ENCODE measurements at regions not wholly inside any gene's neighbourhood (a gene's known extent, or its start where the extent isn't known, plus 50 kb on each side); places are given as distances from the start of the nearest gene placed in this dataset.

DNA sequence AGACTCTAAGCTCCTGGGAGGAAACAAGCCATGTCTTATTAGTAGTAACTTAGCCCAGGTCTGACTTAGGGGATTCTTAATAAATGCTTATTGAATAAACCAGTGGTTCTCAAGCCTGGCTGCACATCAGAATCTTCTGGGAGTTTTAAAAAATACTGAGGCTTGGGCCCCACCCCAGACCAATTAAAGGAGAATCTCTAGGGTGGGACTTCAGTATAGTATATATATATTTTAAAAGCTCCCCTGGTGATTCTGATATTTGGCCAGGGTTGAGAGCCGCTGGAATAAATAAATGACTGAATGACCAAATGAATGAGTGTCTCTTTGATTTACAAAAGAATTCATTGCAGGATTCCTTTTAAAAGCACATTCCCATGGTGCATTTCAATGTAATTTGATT, 151.5 kb upstream of the GSC start:
- no peak for DNase-seq

DNA sequence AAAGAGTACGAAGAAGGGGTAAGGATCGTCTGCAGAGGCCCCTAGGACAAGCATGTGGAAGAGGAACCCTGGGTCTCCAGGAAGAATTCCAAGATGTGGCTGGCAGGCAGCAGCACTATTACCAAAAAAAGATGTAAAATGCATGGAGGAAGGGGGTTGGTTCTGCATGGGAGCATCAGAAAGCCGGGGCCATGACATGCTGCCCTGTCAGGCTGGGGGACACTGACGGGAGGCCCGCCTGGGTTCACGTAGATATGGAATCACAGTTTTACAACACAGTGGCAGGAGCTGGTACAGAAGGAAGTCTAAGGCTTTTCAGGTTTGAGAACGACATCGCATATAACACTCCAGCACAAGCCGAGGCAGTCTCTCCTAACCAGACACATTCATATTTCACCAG, 150.0 kb upstream of the GSC start:
- DNase-seq = no peak

DNA sequence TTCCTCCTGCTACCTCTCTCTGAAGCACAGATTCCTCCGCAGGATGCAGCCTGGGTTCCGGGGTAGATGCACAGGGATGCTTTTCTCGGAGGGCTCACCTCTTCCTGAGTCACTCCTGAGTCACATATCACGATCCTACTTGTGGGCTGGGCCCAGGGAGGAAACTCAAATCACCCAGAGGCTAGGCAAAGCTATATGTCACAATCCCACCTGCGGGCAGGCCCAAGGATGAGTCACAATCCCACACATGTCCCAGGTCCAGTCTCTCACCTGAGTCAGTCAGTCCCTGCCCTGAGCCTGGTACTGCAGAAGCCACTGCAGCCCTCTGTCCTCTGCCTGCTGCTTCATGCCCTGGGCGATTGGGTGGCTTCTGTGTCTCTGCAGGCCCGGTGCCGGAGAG, 149.0 kb upstream of the GSC start:
- no peak for DNase-seq

DNA sequence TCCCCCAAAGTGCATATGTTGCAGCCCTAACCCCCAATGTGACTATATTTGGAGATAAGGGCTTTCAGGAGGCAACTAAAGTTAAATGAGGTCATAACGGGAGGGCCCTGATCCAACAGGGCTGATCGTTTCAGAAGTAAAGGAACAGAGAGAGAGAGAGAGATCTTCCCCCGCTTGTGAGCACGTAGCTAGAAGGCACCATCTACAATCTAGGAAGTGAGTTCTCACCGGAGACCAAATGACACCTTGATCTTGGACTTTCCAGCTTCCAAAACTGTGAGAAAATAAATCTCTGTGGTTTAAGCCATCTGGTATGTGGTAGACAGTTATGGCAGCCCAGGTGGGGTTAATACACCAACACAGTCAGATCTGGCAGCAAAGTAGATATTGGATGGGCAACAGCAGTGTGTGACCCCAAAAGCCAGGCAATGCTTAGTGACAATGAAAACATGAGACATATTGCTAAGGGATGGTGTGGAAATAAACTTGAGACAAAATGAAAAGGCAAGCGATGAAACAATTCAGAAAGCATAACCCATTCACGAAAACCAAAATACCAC, 147.2 kb upstream of the GSC start:
- DNase-seq = no peak

DNA sequence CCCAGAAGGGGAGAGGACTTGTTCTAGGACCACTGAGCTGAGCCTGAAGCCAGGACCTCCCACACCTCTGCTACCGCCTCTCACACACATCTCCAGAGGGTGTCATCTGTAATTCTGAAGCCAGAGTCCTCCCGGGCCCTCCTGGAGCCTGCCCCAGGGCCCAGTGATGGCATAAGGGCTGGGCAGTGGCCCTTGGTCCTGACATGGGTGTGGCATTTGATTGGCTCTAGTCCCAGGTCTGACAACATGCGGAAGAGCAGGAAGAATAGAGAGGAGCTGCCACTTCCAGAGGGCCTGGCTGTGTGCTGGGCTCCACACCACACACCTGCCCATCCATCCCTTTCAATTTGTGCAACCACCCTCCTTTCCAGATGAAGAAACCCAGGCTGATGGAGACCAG, 144.3 kb upstream of the GSC start:
- no peak for DNase-seq

DNA sequence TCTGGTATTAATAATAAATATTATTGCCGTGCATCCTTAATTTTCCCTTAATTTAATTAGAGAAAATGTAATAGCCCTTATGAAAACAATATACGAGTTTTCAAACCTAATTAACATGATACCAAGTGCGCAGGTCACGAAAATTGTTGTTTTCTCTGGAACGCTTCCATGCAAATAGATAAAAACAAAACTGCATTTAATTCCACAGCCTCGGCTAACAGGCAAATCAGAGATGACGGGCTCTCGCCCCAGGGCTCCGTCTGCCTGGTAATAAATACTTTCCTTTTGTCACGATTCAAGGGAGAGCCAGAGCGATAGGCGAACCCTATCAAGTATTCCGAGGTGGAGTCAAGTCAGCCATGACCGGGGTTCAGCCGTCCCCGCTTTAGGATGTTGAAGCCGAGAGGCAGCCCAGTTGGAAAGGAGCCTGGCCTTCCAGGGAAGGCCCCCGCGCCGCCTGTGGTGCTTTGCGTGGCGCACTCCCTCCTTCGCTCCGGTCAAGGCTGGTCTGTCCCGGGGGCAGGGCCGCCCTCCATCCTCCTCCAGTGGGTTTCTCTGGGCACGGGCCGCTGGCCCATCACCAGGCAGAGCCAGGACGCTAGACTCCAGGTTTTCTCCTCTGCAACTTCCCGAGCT, 137.8 kb upstream of the GSC start:
- no peak for DNase-seq

DNA sequence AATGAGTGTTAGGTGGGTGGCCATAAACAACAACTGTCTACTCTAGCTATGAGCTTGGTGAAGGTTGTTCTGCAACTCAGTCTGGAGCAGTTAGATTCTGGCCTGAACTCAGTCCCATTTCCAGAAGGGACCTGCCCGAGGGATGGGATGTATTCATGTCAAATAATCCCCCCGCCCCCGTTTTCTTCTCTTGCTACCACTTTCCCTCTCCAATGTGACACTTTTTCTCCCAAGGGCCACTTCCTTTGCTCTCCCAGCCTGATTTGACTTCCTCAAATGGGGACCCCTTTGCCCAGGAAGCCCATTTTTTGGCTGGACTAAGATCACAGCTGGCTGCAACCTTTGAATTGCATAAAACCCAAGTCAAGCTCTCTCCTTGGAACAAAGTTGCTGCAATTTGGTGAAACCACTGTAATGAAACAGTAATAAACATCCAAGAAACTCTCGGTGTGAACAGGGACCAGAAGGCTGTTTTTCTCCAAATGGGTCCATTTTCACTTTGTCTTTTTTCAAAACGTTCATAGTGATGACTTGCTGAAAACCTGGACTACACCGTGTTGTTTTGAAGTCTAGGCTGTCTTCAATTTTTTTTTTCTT, 137.2 kb upstream of the GSC start:
- DNase-seq = no peak

DNA sequence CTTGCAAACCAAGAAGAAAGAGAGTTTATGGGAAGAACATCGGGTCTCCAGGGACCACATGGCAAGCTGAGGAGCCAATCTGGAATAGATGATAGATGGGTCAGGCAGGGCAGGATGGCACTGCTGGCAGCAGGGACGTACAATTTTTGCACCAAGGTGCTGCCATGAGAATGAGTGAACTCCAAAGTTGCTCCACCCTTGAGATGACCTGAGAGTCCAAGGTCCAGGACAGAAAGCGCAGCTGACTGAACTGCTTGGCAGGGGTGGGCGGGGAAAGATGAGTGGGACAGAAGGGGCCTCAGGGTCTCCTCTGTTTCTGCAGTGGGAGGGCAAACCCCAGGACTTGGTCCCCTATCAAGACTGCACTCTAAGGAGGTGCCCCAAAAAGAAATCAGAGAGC, 136.7 kb upstream of the GSC start:
- no peak for DNase-seq

DNA sequence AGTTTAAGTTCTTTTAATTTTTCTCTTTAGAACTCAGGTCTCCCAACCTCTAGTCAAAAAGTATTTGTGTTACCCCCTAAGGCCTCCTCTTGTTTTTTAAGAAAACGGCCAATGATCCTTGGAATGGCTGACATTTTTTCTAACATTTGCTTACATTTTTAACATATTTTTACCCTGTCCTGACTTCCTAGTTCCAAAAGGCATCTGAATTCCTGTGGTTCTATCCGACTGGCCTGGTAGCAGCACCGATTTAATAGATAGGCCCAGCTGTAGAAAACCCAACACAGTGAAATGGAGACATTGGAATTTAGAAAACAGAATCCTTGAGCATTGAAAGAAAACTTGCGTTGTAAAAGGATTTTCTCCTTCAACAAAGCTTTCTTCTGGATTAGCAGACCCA, 134.7 kb upstream of the GSC start:
- no peak for DNase-seq

DNA sequence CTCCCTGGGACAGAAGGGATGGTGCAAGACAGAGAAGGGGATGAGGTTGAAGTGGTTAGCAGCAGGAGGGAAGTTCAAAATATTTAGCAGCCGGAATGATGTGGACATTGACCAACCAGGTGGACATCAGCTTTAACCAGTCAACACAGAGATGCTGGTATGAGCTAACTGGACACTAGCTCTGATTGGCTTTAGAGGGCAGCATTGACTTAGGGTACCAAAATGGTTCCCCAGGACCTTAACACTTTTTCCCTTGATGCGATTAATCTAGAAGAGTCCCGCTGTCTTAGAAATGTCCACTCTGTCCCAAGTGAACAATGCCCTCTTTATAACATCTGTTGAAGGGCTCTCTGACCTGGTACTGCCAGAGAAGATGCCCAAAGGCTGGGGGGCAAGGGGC, 134.0 kb upstream of the GSC start:
- DNase-seq = no peak

DNA sequence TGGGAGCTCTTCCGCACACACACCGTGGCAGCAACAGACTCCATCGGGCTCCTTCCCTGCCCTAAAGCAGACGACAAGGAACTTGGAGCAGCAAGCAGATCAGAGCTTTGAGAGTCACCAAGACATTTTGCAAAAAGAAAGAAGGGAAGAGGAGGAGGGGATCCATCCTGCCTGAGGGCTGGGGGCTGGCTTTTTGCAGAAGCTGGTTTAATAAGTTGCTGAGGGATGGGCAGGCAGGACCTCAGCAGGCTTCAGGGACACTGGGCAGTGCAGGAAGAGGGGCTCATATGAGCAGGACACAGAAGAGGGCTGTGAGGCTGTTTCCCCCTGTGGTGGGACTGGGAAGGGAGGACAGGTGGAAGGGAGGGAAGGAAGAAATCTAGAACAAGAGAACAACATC, 133.4 kb upstream of the GSC start:
- no peak for DNase-seq

DNA sequence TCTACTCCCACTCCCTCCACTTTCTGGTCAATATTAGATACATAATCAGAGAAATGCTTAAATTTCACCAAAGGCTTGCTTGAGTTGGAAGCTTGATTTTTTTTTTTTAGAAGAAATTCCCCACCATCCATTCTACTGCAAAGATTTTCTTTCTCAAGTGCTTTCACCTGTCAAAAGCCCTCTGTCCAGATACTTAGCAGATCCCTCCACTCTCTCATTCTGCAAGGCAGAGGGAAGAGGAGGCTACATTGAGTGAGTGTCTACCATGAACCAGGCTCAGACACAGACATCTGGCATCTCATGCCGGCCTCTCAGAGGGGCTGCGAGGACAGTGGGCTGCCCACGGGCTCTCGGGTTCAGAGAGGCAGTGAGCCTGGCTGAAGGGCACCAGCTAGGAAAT, 127.6 kb upstream of the GSC start:
- no peak for DNase-seq

DNA sequence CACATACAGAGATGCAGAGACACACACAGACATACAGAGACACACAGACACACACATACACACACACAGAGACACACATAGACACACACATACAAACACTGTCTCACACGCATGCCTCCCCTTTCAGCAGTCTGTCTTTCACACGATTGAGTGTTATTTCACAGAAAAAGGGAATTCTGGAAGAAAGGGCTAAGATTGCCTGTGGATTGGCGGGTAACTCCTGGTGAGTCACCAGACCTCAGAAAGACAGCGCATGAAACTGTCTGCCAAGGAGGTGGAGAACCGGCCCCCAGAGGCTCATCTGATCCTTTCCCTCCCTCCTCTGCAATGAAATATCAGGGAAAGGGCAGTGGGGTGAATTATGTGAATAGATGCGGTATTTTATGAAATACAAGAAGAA, 127.2 kb upstream of the GSC start:
- DNase-seq = no peak

DNA sequence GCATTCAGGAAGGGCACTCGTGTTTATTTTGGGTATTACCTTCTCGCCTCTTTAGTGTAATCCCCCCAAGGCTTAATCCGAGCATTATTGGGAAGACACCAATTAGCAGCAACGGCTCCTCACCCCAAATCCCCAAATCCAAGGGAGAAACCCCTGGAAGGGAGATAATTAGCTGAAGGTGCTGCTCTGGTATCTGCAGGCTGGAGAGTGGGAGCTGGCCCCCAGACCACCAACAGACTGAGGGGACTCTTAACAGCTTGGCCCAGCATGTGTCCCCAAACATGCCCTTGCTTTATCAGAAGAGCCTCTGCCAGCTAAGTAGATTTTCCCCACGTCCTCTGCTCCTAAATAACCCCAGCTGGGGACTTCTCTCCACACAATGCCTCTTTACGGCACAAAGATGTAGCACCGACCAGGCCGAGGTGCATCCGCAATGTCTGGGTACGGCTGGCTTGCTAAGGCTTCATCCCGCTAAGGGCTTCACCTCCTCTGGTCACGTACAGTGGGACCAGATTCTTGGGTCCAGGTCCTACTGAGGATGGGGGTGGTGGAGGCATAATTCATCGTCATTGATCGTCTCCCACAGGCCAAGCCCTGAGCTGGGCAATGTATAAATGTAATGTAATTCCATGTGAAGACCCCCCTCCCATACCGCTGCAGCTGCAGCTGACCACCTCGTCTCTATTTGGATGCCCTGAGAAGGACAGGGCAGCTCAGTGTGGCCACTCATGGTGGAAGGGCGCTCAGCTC, 123.7 kb upstream of the GSC start:
- no peak for DNase-seq

DNA sequence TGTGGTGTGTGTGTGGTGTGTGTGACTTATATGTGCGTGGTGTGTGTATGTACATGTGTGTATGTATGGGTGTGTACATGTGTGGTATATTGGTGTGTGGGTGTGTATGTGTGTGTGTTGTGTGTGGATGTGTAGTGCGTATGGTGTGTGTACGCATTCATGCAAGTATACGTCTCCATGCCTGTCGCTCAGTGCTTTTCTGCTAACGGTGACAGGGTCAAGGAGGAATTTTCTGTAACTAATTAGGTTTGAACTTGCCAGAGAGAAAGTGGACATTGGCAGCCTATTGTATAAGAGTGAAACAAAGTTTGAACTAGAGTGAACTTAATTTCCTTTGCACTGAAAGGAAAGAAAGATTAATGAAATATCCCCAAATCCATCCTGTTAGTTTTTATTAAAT, 120.9 kb upstream of the GSC start:
- DNase-seq = no peak

DNA sequence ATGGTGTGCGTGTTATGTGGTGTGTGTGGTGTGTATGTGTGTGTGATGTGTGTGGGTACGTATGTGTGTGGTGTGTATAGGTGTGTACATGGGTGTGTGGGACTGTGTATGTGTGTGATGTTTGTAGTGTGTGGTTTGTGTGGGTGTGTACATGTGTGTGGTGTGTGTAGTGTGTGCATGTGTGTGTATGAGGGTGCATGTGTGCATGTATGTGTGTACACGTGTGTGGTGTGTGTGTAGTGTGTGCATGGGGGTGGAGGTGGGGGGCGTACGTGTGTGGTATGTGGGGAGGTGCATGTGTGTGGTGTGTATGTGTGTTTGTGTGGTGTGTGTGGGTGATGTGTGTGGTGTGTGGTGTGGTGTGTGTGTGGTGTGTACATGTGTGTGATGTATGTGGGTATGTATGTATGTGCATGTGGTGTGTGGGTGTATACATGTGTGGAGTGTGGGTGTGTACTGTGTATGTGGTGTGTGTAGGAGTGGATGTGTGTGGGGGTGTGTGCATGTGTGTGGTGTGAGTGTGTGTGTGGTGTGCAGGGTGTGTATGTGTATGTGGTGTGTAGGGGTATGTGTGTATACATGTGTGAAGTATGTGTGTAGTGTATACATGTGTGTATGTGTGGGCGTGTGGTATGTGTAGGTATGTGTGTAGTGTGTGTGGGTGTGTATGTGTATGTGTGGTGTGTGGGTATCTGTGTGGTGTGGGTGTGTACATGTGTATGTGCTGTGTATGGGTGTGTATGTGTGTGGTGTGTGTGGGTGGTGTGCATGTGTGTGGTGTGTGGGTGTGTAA, 119.8 kb upstream of the GSC start:
- no peak for DNase-seq

DNA sequence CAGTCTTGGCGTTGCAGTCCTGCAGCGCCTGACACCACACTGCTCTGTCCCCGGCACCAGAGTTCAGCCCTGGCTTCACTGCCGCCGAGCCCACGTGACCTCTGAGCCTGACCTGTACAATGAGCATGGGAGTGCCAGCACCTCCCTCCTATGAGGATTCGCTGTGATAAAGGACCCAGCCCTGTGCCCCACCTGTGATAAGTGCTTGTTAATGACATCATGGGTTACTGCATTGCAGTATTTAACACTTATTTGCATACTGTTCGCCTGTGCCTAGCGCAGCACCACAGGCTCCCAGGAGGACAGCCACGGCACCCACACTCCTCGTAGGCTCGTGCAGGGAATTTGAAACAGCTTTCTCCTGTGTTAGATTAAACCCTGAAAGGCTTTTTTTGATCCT, 118.2 kb upstream of the GSC start:
- DNase-seq = peak; percentile 58

DNA sequence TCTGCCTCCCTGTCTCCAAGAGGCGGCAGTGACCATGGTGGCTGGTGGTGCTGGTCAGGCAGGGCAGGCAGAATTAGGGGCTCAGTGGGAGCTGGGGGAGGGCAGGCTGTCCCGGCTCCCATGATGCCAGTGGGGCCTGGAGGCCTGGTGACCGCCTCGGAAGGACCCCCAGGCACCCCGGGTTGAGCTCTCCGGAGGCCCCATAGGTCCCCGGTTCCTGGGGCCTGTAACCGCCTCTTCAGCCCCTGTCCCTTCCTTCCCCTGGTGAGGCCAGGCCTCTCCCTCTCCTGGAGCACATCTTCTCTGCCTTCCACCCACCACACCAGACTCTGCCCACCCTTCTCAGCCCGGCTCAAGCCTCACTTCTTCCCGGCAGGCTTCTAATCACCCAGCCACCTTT, 117.7 kb upstream of the GSC start:
- DNase-seq = no peak

DNA sequence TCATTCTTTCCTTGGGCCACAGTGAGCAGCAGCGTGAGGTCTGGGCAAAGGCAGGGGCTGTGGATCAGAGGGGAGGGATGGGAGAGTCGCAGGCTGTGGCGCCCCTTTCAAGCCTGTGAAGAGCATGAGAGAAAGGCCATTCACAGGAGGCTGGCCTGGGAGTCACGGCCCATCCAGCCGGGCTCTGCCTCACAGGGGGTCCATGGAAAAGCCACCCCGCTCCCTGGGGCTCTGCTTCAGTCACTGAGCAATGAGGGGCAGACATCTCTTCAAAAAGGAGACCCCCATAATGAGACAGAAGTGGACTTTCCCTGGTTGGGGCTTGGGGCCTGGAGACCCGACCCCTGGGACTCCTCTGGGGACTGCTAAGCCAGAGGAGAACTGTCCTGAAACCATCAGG, 117.0 kb upstream of the GSC start:
- no peak for DNase-seq

DNA sequence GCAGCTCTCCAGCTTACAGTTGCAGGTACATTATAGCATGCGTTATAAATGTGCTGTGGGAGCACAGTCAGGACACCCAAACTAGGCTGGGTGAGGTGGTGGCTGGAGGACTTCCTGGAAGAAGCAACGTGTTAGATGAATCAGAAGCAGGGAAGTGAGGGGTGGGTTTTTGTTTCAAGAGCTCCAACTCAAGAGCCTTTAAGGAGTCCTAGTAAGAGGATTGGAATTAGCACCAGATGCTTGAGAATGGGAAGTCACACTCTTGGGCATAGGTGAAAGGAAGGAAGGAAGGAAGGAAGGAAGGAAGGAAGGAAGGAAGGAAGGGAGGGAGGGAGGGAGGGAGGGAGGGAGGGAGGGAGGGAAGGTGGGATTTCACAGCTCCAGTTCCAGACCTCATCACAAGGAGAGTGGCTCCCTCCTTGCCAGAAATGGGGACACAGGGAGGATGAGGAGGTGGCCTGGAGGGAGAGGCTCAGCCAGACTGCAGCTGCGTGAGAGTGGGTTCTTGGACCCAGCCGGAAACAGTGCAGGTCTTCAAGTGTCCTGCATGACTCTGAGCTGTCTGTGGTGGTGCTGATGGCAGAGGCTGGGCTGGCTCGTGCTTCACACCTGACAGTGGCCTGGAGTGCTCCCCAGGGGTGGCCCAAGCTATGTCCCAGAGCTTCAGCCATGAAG, 115.7 kb upstream of the GSC start:
- DNase-seq = no peak

DNA sequence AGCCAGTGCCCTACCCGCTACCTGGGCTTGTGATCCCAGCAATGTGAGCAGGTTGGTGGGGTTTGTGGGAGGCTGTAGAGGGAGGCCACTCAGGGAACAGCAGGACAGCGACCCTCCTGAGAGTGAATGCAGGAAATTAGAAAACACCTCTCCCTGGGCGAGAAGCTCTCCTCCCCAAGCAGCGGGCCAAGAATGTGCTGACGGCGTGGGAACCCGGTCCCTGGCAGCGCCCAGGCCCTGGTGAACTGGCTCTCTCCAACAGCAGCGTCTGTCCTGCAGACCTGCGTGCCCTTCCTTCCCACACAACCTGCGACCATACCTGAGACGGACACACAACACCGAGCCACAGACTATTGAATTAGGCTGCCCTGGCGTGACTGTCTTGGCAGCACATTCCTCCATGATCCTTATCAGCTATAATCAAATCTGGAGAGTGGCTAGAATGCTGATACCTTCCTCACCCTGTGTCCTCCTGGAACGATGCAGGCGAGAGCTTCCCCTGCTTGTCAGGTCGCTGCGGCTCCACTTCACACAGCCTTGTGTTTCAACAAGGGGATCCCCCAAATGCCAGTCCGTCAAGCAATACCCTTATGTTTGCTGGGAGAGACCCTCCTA, 114.8 kb upstream of the GSC start:
- no peak for DNase-seq

DNA sequence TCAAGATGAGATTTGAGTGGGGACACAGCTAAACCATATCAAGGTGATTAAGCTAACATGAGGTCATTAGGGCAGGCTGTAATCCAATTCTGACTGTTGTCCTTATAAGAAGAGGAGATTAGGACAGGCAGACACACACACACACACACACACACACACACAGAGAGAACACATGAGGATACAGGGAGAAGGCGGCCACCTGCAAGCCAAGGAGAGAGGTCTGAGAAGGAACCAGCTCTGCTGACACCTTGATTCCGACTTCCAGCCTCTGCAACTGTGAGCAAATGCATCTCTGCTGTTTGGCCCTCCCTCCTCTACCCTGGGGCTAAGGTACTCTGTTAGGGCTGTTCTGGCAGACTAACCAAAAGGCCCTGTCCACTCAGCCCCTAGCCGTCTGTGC, 112.5 kb upstream of the GSC start:
- DNase-seq = no peak

DNA sequence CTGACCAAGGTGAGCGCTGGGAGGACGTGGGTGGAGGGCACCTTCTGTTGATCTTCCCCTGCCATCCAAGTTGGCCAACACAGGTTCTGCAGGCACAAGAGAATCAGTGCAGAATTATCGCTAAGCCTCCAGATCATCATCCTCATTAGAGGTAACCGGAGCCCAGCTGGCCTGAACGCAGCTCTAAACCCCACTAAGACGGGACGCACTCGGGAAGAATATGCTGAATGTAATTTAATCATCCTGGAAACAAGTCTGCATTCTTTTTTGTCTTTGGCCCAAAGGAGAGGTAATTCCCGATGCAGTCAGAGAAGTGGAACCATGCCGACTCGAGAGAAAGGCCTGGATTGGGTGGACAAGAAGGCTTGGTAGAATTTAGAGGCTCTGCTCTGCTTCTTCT, 111.0 kb upstream of the GSC start:
- DNase-seq = no peak

Measured in NCI-H1436 (cell line).